Fibroblast of lung (primary cell): ENCODE measurements at regions not wholly inside any gene's neighbourhood (a gene's known extent, or its start where the extent isn't known, plus 50 kb on each side); places are given as distances from the start of the nearest gene placed in this dataset.
"Not testable (repeated sequence)": the region's sequence is repeated elsewhere in the genome, so short reads cannot be mapped to it uniquely, and the experiment has no call there.

Experiments
- CTCF ChIP-seq, 2 donors: IDR thresholded peaks in 1 of 2; conservative IDR thresholded peaks in 1 of 2; 1 replicate in 1 of 2; 2 replicates in 1 of 2; pipeline ENCODE4 v1.5.1; 2011 to 2012; ENCODE audit warnings: low read length in 2 of 2, control low read depth in 1 of 2, inconsistent platforms in 1 of 2, low read depth in 1 of 2, mild to moderate bottlenecking in 1 of 2
- EZH2 ChIP-seq: IDR thresholded peaks from 2 replicates; pipeline ENCODE4 v1.5.1; 2012; ENCODE audit warnings: low read length, control low read depth, mild to moderate bottlenecking; ENCODE audit errors: missing control alignments

DNA sequence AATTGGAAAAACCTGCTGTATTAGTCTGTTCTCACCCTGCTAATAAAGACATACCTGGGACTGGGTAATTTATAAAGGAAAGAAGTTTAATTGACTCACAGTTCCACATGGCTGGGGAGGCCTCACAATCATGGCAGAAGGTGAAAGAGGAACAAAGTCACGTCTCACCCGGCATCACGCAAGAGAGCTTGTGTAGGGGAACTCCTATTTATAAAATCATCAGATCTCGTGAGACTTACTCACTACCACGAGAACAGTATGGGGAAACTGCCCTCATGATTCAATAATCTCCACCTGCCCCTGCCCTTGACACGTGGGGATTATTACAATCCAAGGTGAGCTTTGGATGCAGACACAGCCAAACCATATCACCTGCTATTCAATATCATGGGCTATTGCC, 799.1 kb upstream of the HTR2C start:
- not testable (repeated sequence) for TF ChIP-seq CTCF (conservative IDR thresholded peaks at IDR 0.05 in 1 of 2, IDR thresholded peaks at IDR 0.05 in 1 of 2; ENCODE audit: low read depth in 1 of 2, low read length in 2 of 2); EZH2
